Caco-2 (cell line): ENCODE measurements at regions not wholly inside any gene's neighbourhood (a gene's known extent, or its start where the extent isn't known, plus 50 kb on each side); places are given as distances from the start of the nearest gene placed in this dataset.

Experiments
- BruUV-seq: library from RNA; stranded (reverse); fragments of 400-500 nt; replicated peaks from 2 replicates; lab custom pipeline; 2021; lab: Mats Ljungman, UMichigan
- CTCF ChIA-PET: fragments of 300-600 bp; sonication (Branson Sonifier 250); formaldehyde crosslinking; loops from one replicate; lab custom pipeline; 2022; ENCODE audit warnings: antibody characterized with exemption; lab: Charles Lee
- POLR2A ChIA-PET: fragments of 300-600 bp; sonication (Branson Sonifier 250); formaldehyde crosslinking; loops from one replicate; lab custom pipeline; 2022; ENCODE audit warnings: antibody characterized with exemption; lab: Charles Lee
- DNase-seq, 2 experiments: peaks; one replicate each; pipeline versions ENCODE4 v3.0.0 to v3.0.0-alpha.2; 2020 to 2022
- H3K27me3 ChIP-seq: replicated peaks from 2 replicates; pipeline ENCODE4 v1.6.0; 2011; ENCODE audit warnings: low read length; ENCODE audit not compliant: control insufficient read depth, insufficient read depth
- H3K36me3 ChIP-seq: 2 replicates; pipeline ENCODE4 v1.5.1; 2011; ENCODE audit warnings: low read length; ENCODE audit not compliant: control insufficient read depth, insufficient read depth
- H3K4me1 ChIP-seq: fragments of 250-450 bp; sonication (Bioruptor Pico); 2 replicates; pipeline ENCODE4 v1.5.1; 2020; ENCODE audit warnings: mild to moderate bottlenecking
- H3K4me3 ChIP-seq: 2 replicates; pipeline ENCODE4 v1.5.1; 2011; ENCODE audit warnings: low read depth, mild to moderate bottlenecking, control low read depth, low read length
- H3K9me3 ChIP-seq: fragments of 250-450 bp; sonication (Bioruptor Pico); 2 replicates; pipeline ENCODE4 v1.5.1; 2020; ENCODE audit warnings: mild to moderate bottlenecking, moderate library complexity
- H3K27ac Mint-ChIP-seq: one replicate; pipeline ENCODE4 v1.8.0; 2022; ENCODE audit warnings: mixed read lengths; ENCODE audit not compliant: unreplicated experiment
- H3K27me3 Mint-ChIP-seq: one replicate; pipeline ENCODE4 v1.8.0; 2022; ENCODE audit warnings: mixed read lengths; ENCODE audit not compliant: insufficient read depth, unreplicated experiment
- H3K36me3 Mint-ChIP-seq: one replicate; pipeline ENCODE4 v1.8.0; 2022; ENCODE audit warnings: mild to moderate bottlenecking, mixed read lengths; ENCODE audit not compliant: insufficient read depth, unreplicated experiment
- H3K4me1 Mint-ChIP-seq: one replicate; pipeline ENCODE4 v1.8.0; 2022; ENCODE audit warnings: low read depth, mixed read lengths; ENCODE audit not compliant: unreplicated experiment
- H3K4me3 Mint-ChIP-seq: one replicate; pipeline ENCODE4 v1.8.0; 2022; ENCODE audit warnings: mild to moderate bottlenecking, moderate library complexity, mixed read lengths; ENCODE audit not compliant: unreplicated experiment
- H3K9me3 Mint-ChIP-seq: one replicate; pipeline ENCODE4 v1.8.0; 2022; ENCODE audit warnings: mixed read lengths; ENCODE audit not compliant: unreplicated experiment
- intact Hi-C: fragments of 100-400 bp; cut with micrococcal nuclease; formaldehyde crosslinking; loops from one replicate; pipeline ENCODE4 v1.10.0; 2022; ENCODE audit not compliant: unreplicated experiment
- TF ChIP-seq, protein P1 (sequence below), 2 experiments: fragments of 200-600 bp in 1 of 2; IDR thresholded peaks; 1 replicate in 1 of 2; 2 replicates in 1 of 2; pipeline versions ENCODE4 v1.5.1 to v1.8.0; 2011 to 2022; ENCODE audit warnings: antibody characterized with exemption in 1 of 2, control low read depth in 1 of 2, inconsistent platforms in 1 of 2, low read depth in 1 of 2, low read length in 1 of 2, mild to moderate bottlenecking in 1 of 2, moderate library complexity in 1 of 2; ENCODE audit not compliant: insufficient read depth in 1 of 2, severe bottlenecking in 1 of 2, unreplicated experiment in 1 of 2

DNA sequence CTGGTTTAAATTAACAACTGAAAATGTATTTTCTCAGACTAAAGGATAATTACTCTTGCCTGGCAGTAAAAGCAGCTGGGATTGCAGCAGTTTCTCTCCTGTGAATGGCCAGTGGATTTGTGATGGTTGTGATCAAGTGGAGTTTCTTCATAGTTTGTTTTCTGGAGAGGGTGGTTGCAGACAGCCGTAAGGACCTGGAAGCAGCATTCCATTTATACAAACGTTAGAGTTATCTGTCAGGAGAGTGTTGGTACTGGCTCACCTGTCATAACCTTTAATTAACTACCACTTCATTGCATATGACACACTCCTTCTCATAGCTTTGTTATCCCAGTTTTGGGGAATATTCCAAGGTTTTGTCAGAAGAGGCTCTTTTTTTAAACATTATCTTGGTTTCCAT, 258.4 kb upstream of the SLC10A2 start:
- BruUV-seq = no TSS peak
- DNase-seq = no peak
- Mint-ChIP-seq H3K27me3 (no peaks in the 10 kb centered on the region), H3K9me3 (peaks cover 10% of the 10 kb centered on the region), H3K4me3 (no peak overlapping the region), H3K36me3 (no peaks in the 10 kb centered on the region), H3K4me1 (no peaks in the 10 kb centered on the region), H3K27ac (no peak overlapping the region)
- no peaks in the 10 kb centered on the region for H3K27me3 ChIP-seq
- ChIA-PET POLR2A (no interaction called here), CTCF (no interaction called here)
- H3K4me1 ChIP-seq = no peaks in the 10 kb centered on the region
- TF ChIP-seq, protein P1, sequence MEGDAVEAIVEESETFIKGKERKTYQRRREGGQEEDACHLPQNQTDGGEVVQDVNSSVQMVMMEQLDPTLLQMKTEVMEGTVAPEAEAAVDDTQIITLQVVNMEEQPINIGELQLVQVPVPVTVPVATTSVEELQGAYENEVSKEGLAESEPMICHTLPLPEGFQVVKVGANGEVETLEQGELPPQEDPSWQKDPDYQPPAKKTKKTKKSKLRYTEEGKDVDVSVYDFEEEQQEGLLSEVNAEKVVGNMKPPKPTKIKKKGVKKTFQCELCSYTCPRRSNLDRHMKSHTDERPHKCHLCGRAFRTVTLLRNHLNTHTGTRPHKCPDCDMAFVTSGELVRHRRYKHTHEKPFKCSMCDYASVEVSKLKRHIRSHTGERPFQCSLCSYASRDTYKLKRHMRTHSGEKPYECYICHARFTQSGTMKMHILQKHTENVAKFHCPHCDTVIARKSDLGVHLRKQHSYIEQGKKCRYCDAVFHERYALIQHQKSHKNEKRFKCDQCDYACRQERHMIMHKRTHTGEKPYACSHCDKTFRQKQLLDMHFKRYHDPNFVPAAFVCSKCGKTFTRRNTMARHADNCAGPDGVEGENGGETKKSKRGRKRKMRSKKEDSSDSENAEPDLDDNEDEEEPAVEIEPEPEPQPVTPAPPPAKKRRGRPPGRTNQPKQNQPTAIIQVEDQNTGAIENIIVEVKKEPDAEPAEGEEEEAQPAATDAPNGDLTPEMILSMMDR (IDR thresholded peaks at IDR 0.05; ENCODE audit: insufficient read depth in 1 of 2, low read depth in 1 of 2, low read length in 1 of 2, severe bottlenecking in 1 of 2, unreplicated experiment in 1 of 2) = no peak
- H3K4me3 ChIP-seq = no peak overlapping the region
- no peaks in the 10 kb centered on the region for H3K36me3 ChIP-seq
- H3K9me3 ChIP-seq = no peaks in the 10 kb centered on the region
- intact Hi-C loops = no loop called here

- Mint-ChIP-seq H3K27ac (no peak overlapping the region), H3K9me3 (no peaks in the 10 kb centered on the region), H3K4me3 (no peak overlapping the region), H3K4me1 (no peaks in the 10 kb centered on the region), H3K27me3 (no peaks in the 10 kb centered on the region), H3K36me3 (no peaks in the 10 kb centered on the region)
- Histone ChIP-seq H3K27me3 (no peaks in the 10 kb centered on the region), H3K36me3 (no peaks in the 10 kb centered on the region), H3K4me3 (no peak overlapping the region), H3K9me3 (no peaks in the 10 kb centered on the region), H3K4me1 (no peaks in the 10 kb centered on the region)
- CTCF ChIA-PET = no interaction called here
- BruUV-seq = no TSS peak
- DNase-seq = no peak
- intact Hi-C loops = no loop called here
- POLR2A ChIA-PET = no interaction called here
- TF ChIP-seq, protein P1 (IDR thresholded peaks at IDR 0.05; ENCODE audit: insufficient read depth in 1 of 2, low read depth in 1 of 2, low read length in 1 of 2, severe bottlenecking in 1 of 2, unreplicated experiment in 1 of 2) = no peak
These were observed 249.5 kb upstream of the SLC10A2 start for GRCh38 chr13:103315711-103316110.

DNA sequence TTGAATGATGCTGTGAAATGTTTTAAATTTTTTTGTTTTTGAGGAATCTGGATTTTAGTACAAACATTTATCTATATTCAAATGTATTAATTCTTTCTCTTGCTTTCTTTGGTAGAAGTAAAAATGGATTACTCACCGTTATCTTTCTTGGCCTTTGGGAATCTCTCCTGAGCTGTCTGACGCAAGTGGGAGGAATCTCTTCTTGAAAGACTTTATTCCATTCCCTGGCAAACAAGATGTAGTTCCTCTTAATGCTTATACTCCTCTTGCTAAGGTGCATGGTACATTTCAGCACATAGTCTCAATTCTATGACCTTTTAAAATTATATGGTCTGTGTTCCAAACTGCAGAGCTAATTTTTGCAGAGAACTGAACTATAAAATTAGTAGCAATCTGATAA, 246.2 kb upstream of the SLC10A2 start:
- TF ChIP-seq, protein P1 (IDR thresholded peaks at IDR 0.05; ENCODE audit: insufficient read depth in 1 of 2, low read depth in 1 of 2, low read length in 1 of 2, severe bottlenecking in 1 of 2, unreplicated experiment in 1 of 2) = no peak
- Mint-ChIP-seq H3K4me3 (no peak overlapping the region), H3K27me3 (no peaks in the 10 kb centered on the region), H3K36me3 (no peaks in the 10 kb centered on the region), H3K9me3 (no peaks in the 10 kb centered on the region), H3K4me1 (no peaks in the 10 kb centered on the region), H3K27ac (no peak overlapping the region)
- Histone ChIP-seq H3K27me3 (no peaks in the 10 kb centered on the region), H3K4me1 (no peaks in the 10 kb centered on the region), H3K36me3 (no peaks in the 10 kb centered on the region), H3K9me3 (no peaks in the 10 kb centered on the region), H3K4me3 (no peak overlapping the region)
- POLR2A ChIA-PET = no interaction called here
- CTCF ChIA-PET = no interaction called here
- no peak for DNase-seq
- intact Hi-C loops = no loop called here
- no TSS peak for BruUV-seq
